G401.6 (cell line): ENCODE measurements at regions not wholly inside any gene's neighbourhood (a gene's known extent, or its start where the extent isn't known, plus 50 kb on each side); places are given as distances from the start of the nearest gene placed in this dataset.

Source experiments
- FAIRE-seq: peaks from 2 replicates; lab custom pipeline; 2012; peaks lifted over from hg19 to GRCh38; lab: Jason Lieb, UNC

- no peak for FAIRE-seq
These were observed 455.7 kb downstream of the ZIC1 start for GRCh38 chr3:147864754-147865354.

- FAIRE-seq = no peak
These were observed 457.4 kb downstream of the ZIC1 start for GRCh38 chr3:147866561-147866960.

GRCh38 chr3:147872568-147872967 lies 463.4 kb downstream of the ZIC1 start:
- no peak for FAIRE-seq

GRCh38 chr3:147875498-147875897 lies 466.3 kb downstream of the ZIC1 start:
- FAIRE-seq = no peak

GRCh38 chr3:147881933-147882332 lies 472.8 kb downstream of the ZIC1 start:
- FAIRE-seq = no peak

- FAIRE-seq = no peak
These were observed 477.7 kb downstream of the ZIC1 start for GRCh38 chr3:147886879-147887278.

GRCh38 chr3:147887797-147888196 lies 478.6 kb downstream of the ZIC1 start:
- FAIRE-seq = no peak

GRCh38 chr3:147890114-147890513 lies 480.9 kb downstream of the ZIC1 start:
- no peak for FAIRE-seq

GRCh38 chr3:147895509-147895908 lies 486.3 kb downstream of the ZIC1 start:
- no peak for FAIRE-seq

GRCh38 chr3:147900851-147901250 lies 491.7 kb downstream of the ZIC1 start:
- FAIRE-seq = no peak

- no peak for FAIRE-seq
These were observed 493.9 kb downstream of the ZIC1 start for GRCh38 chr3:147903026-147903425.

GRCh38 chr3:147904421-147904820 lies 495.3 kb downstream of the ZIC1 start:
- no peak for FAIRE-seq

- no peak for FAIRE-seq
These were observed 497.1 kb downstream of the ZIC1 start for GRCh38 chr3:147906285-147906684.

- no peak for FAIRE-seq
These were observed 505.4 kb downstream of the ZIC1 start for GRCh38 chr3:147914532-147914931.

- FAIRE-seq = no peak
These were observed 505.9 kb downstream of the ZIC1 start for GRCh38 chr3:147915057-147915456.

GRCh38 chr3:147919496-147919895 lies 510.3 kb downstream of the ZIC1 start:
- no peak for FAIRE-seq

- FAIRE-seq = no peak
These were observed 511.9 kb downstream of the ZIC1 start for GRCh38 chr3:147921051-147921450.

- FAIRE-seq = no peak
These were observed 515.6 kb downstream of the ZIC1 start for GRCh38 chr3:147924755-147925154.

- no peak for FAIRE-seq
These were observed 516.1 kb downstream of the ZIC1 start for GRCh38 chr3:147925272-147925671.

GRCh38 chr3:147930232-147930807 lies 521.2 kb downstream of the ZIC1 start:
- no peak for FAIRE-seq

GRCh38 chr3:147934451-147935180 lies 525.5 kb downstream of the ZIC1 start:
- no peak for FAIRE-seq

GRCh38 chr3:147937341-147937740 lies 528.2 kb downstream of the ZIC1 start:
- no peak for FAIRE-seq

GRCh38 chr3:147937891-147938290 lies 528.7 kb downstream of the ZIC1 start:
- no peak for FAIRE-seq

GRCh38 chr3:147939425-147939824 lies 530.3 kb downstream of the ZIC1 start:
- FAIRE-seq = no peak
